Neural progenitor cell (in vitro differentiated cells): ENCODE measurements at regions not wholly inside any gene's neighbourhood (a gene's known extent, or its start where the extent isn't known, plus 50 kb on each side); places are given as distances from the start of the nearest gene placed in this dataset.

ENCODE experiments used
- DNase-seq: peaks from one replicate; pipeline ENCODE4 v3.0.0-alpha.2; 2016; ENCODE audit warnings: low spot score
- H2AFZ ChIP-seq: fragments of 200-600 bp; sonication (generic); replicated peaks from 2 replicates; pipeline ENCODE4 v1.6.1; 2016; ENCODE audit warnings: antibody characterized with exemption
- H3F3A ChIP-seq: fragments of 200-600 bp; sonication (generic); 2 replicates; pipeline ENCODE4 v1.6.1; 2016; ENCODE audit warnings: antibody characterized with exemption, low read depth
- H3K27ac ChIP-seq: fragments of 200-600 bp; sonication (generic); 2 replicates; pipeline ENCODE4 v1.5.1; 2016; ENCODE audit warnings: mild to moderate bottlenecking
- H3K27me3 ChIP-seq: fragments of 200-600 bp; sonication (generic); 2 replicates; pipeline ENCODE4 v1.6.1; 2016; ENCODE audit warnings: mild to moderate bottlenecking, moderate library complexity
- H3K36me3 ChIP-seq: fragments of 200-600 bp; sonication (generic); 2 replicates; pipeline ENCODE4 v1.5.1; 2016
- H3K4me1 ChIP-seq: fragments of 200-600 bp; sonication (generic); 2 replicates; pipeline ENCODE4 v1.6.1; 2016; ENCODE audit warnings: mixed run types
- H3K4me2 ChIP-seq: fragments of 200-600 bp; sonication (generic); 2 replicates; pipeline ENCODE4 v1.6.1; 2016
- H3K4me3 ChIP-seq: fragments of 200-600 bp; sonication (generic); 2 replicates; pipeline ENCODE4 v1.5.1; 2016
- H3K79me2 ChIP-seq: fragments of 200-600 bp; sonication (generic); 2 replicates; pipeline ENCODE4 v1.6.1; 2016; ENCODE audit warnings: low read depth
- H3K9ac ChIP-seq: fragments of 200-600 bp; sonication (generic); 2 replicates; pipeline ENCODE4 v1.6.1; 2016
- H3K9me3 ChIP-seq: fragments of 200-600 bp; sonication (generic); 2 replicates; pipeline ENCODE4 v1.5.1; 2016; ENCODE audit warnings: low read depth
- H4K20me1 ChIP-seq: fragments of 200-600 bp; sonication (generic); 2 replicates; pipeline ENCODE4 v1.6.1; 2016; ENCODE audit warnings: low read depth
- H3K27ac Mint-ChIP-seq: 3 replicates; pipeline ENCODE4 v1.8.0; 2021; ENCODE audit warnings: mixed read lengths
- H3K27me3 Mint-ChIP-seq: 2 replicates; pipeline ENCODE4 v1.8.0; 2022; ENCODE audit warnings: low read depth, mild to moderate bottlenecking, inconsistent platforms, moderate library complexity, mixed read lengths; ENCODE audit not compliant: insufficient read depth
- H3K36me3 Mint-ChIP-seq: 3 replicates; pipeline ENCODE4 v1.8.0; 2021; ENCODE audit warnings: mixed read lengths
- H3K4me1 Mint-ChIP-seq: 3 replicates; pipeline ENCODE4 v1.8.0; 2021; ENCODE audit warnings: mixed read lengths
- H3K4me3 Mint-ChIP-seq: 3 replicates; pipeline ENCODE4 v1.8.0; 2021; ENCODE audit warnings: mild to moderate bottlenecking, moderate library complexity, mixed read lengths
- H3K9me3 Mint-ChIP-seq: 3 replicates; pipeline ENCODE4 v1.8.0; 2020; ENCODE audit warnings: mixed read lengths
- CTCF ChIP-seq: fragments of 200-600 bp; sonication (generic); IDR thresholded peaks from 2 replicates; pipeline ENCODE4 v1.5.1; 2017; ENCODE audit warnings: antibody characterized with exemption, mild to moderate bottlenecking
- EZH2 ChIP-seq: fragments of 200-600 bp; sonication (generic); IDR thresholded peaks from 2 replicates; pipeline ENCODE4 v1.6.1; 2017; ENCODE audit warnings: antibody characterized with exemption, mild to moderate bottlenecking, moderate library complexity
- EZH2phosphoT487 ChIP-seq: fragments of 200-600 bp; sonication (generic); IDR thresholded peaks from 2 replicates; pipeline ENCODE4 v1.6.1; 2017; ENCODE audit warnings: antibody characterized with exemption

GRCh38 chr2:43117521-43118143 lies 108.8 kb downstream of the ZFP36L2 start:
- no peak overlapping the region for H3K4me3 Mint-ChIP-seq
- H3K27ac Mint-ChIP-seq, result peak overlapping the region; percentile 76
- Histone ChIP-seq H3K9me3 (no peaks in the 10 kb centered on the region), H3K4me1 (peaks cover 8% of the 10 kb centered on the region), H3K27ac (no peak overlapping the region), H3K4me3 (no peak overlapping the region), H2AFZ (no peak overlapping the region), H3K79me2 (no peaks in the 10 kb centered on the region), H3K27me3 (no peaks in the 10 kb centered on the region), H3K4me2 (no peak overlapping the region), H3F3A (peaks cover 21% of the 10 kb centered on the region), H4K20me1 (no peaks in the 10 kb centered on the region), H3K9ac (no peak overlapping the region), H3K36me3 (no peaks in the 10 kb centered on the region)
- TF ChIP-seq EZH2 (no peak), EZH2phosphoT487 (no peak), CTCF (no peak)
- H3K9me3 Mint-ChIP-seq, result peaks cover 26% of the 10 kb centered on the region
- no peak for DNase-seq
- peaks cover 28% of the 10 kb centered on the region for H3K4me1 Mint-ChIP-seq
- no peaks in the 10 kb centered on the region for H3K36me3 Mint-ChIP-seq
- H3K27me3 Mint-ChIP-seq, result peaks cover 16% of the 10 kb centered on the region

GRCh38 chr2:43116988-43117387 lies 109.4 kb downstream of the ZFP36L2 start:
- TF ChIP-seq EZH2 (no peak), EZH2phosphoT487 (no peak), CTCF (no peak)
- Mint-ChIP-seq H3K36me3 (no peaks in the 10 kb centered on the region), H3K4me1 (peaks cover 22% of the 10 kb centered on the region), H3K27me3 (peaks cover 16% of the 10 kb centered on the region), H3K4me3 (no peak overlapping the region), H3K27ac (no peak overlapping the region), H3K9me3 (peaks cover 26% of the 10 kb centered on the region)
- no peaks in the 10 kb centered on the region for H3K36me3 ChIP-seq
- no peak overlapping the region for H2AFZ ChIP-seq
- H3K4me1 ChIP-seq, result peaks cover 8% of the 10 kb centered on the region
- no peak overlapping the region for H3K4me3 ChIP-seq
- H3F3A ChIP-seq, result peaks cover 21% of the 10 kb centered on the region
- no peaks in the 10 kb centered on the region for H3K27me3 ChIP-seq
- H3K4me2 ChIP-seq, result no peak overlapping the region
- no peak for DNase-seq
- no peak overlapping the region for H3K9ac ChIP-seq
- H3K79me2 ChIP-seq, result no peaks in the 10 kb centered on the region
- no peaks in the 10 kb centered on the region for H4K20me1 ChIP-seq
- H3K27ac ChIP-seq, result no peak overlapping the region
- H3K9me3 ChIP-seq, result no peaks in the 10 kb centered on the region

- no peak overlapping the region for H3K4me2 ChIP-seq
- no peak for DNase-seq
- no peak overlapping the region for H3K4me3 ChIP-seq
- no peaks in the 10 kb centered on the region for H3K27me3 ChIP-seq
- no peak for TF ChIP-seq EZH2phosphoT487
- TF ChIP-seq EZH2, result no peak
- no peak for TF ChIP-seq CTCF
- no peaks in the 10 kb centered on the region for H4K20me1 ChIP-seq
- no peak overlapping the region for H2AFZ ChIP-seq
- Mint-ChIP-seq H3K9me3 (peaks cover 26% of the 10 kb centered on the region), H3K27me3 (peaks cover 19% of the 10 kb centered on the region), H3K27ac (no peak overlapping the region), H3K4me1 (peaks cover 18% of the 10 kb centered on the region), H3K4me3 (no peak overlapping the region), H3K36me3 (no peaks in the 10 kb centered on the region)
- H3K9me3 ChIP-seq, result no peaks in the 10 kb centered on the region
- no peaks in the 10 kb centered on the region for H3K36me3 ChIP-seq
- no peak overlapping the region for H3K9ac ChIP-seq
- H3K79me2 ChIP-seq, result no peaks in the 10 kb centered on the region
- H3F3A ChIP-seq, result peaks cover 21% of the 10 kb centered on the region
- H3K4me1 ChIP-seq, result peaks cover 8% of the 10 kb centered on the region
- H3K27ac ChIP-seq, result no peak overlapping the region
These were observed 110.5 kb downstream of the ZFP36L2 start for GRCh38 chr2:43115881-43116280.
